GM06990 (cell line): ENCODE measurements at regions not wholly inside any gene's neighbourhood (a gene's known extent, or its start where the extent isn't known, plus 50 kb on each side); places are given as distances from the start of the nearest gene placed in this dataset.
A peak's percentile ranks its signal among the peaks of the same experiment; 100 is the strongest.

Source experiments
- DNase-seq: peaks from one replicate; pipeline ENCODE4 v3.0.0-alpha.2; 2011; ENCODE audit not compliant: insufficient read length; ENCODE audit errors: extremely low read depth
- H3K27me3 ChIP-seq: replicated peaks from 2 replicates; pipeline ENCODE4 v1.6.0; 2011; ENCODE audit warnings: low read length; ENCODE audit not compliant: control insufficient read depth, insufficient read depth
- H3K36me3 ChIP-seq: 2 replicates; pipeline ENCODE4 v1.5.1; 2011; ENCODE audit warnings: low read length; ENCODE audit not compliant: control insufficient read depth, insufficient read depth
- H3K4me3 ChIP-seq: replicated peaks from 2 replicates; pipeline ENCODE4 v1.5.1; 2011; ENCODE audit warnings: low read depth, mild to moderate bottlenecking, control low read depth, low read length
- CTCF ChIP-seq: IDR thresholded peaks from 2 replicates; pipeline ENCODE4 v1.5.1; 2011; ENCODE audit warnings: low read length, control low read depth, mild to moderate bottlenecking, inconsistent platforms; ENCODE audit not compliant: insufficient read depth, poor library complexity, severe bottlenecking

DNA sequence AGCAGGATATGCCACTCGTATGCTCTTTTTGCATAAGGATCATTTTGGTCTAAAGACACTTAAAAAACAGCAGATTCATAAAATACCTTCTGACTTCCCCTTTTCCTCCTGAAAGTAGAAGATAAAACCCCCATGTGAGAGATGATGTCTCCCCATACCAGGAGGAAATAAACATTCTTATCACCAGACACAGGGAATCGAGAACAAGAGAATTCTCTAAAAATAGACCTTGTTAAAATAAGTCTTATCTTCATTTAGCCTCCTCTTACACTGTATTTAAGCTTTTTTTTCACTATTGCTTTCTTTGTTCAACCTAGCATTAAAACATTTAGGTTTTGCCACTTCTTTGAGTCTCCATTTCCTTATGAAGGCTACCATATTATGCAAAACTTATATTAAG is 709.3 kb downstream of the KCNT2 start:
- TF ChIP-seq CTCF, result no peak
- Histone ChIP-seq H3K4me3 (no peak overlapping the region), H3K36me3 (no peaks in the 10 kb centered on the region), H3K27me3 (no peaks in the 10 kb centered on the region)
- no peak for DNase-seq

DNA sequence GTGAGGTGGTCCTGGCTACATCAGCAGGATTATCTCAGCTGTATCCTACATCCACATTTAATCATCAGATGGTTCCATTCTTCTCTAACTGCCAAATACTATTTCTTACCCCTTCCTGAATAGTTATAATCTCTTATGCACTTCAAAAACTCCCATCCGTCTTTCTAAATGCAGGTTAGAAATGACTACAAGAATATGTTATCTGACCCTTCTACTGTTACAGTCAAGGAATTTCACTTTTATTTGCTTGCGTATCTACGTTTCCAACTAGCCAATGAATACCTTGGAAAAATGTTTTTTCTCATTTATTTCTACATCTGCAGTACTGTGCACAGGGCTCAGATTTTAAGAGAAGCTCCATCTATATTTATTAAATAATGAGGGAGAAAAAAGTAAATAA is 709.9 kb downstream of the KCNT2 start:
- TF ChIP-seq CTCF, result no peak
- no peak for DNase-seq
- H3K36me3 ChIP-seq, result no peaks in the 10 kb centered on the region

GRCh38 chr1:195897076-195897475 is 711.2 kb downstream of the KCNT2 start:
- no peak for TF ChIP-seq CTCF
- no peak overlapping the region for H3K4me3 ChIP-seq
- no peak for DNase-seq
- H3K36me3 ChIP-seq, result no peaks in the 10 kb centered on the region
- no peaks in the 10 kb centered on the region for H3K27me3 ChIP-seq

More for the DNA sequence above, 709.9 kb downstream of the KCNT2 start:
- Histone ChIP-seq H3K4me3 (no peak overlapping the region), H3K27me3 (no peaks in the 10 kb centered on the region)

DNA sequence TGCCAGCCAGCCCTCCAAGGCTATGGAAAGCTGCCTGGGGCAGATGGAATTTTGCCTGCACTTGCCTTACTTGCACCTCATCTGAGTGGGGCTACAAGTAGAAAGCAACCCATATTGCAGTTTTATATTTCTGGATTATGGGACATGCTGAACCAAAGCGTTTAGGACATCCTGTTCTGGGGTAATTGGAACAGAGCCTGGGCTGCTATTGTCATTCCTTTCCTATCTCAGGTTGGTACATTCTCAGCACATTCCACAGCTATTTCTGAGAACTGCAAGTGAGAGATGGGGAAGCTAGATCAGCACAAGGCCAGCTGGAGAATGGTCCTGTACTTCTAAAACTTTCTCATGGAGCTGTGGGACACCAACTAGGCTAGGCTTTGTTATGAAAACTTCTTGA is 713.8 kb downstream of the KCNT2 start:
- TF ChIP-seq CTCF, result no peak
- Histone ChIP-seq H3K36me3 (no peaks in the 10 kb centered on the region), H3K4me3 (no peak overlapping the region), H3K27me3 (no peaks in the 10 kb centered on the region)
- no peak for DNase-seq

- Histone ChIP-seq H3K27me3 (no peaks in the 10 kb centered on the region), H3K36me3 (no peaks in the 10 kb centered on the region), H3K4me3 (no peak overlapping the region)
- TF ChIP-seq CTCF, result peak; percentile 15
- no peak for DNase-seq
Observed at GRCh38 chr1:195886000-195886399, 722.2 kb downstream of the KCNT2 start.

DNA sequence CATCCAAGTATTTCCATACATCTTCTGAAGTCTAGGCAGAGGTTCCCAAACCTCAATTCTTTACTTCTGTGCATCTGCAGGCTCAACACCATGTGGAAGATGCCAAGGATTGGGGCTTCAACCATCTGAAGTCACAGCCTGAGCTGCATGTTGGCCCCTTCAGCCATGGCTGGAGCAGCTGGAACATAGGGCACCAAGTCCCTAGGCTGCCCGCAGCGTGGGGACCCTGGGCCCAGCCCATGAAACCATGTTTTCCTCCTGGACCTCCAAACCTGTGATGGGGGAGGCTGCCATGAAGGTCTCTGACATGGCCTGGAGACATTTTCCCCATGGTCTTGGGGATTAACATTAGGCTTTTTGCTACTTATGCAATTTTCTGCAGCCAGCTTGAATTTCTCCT is 729.8 kb downstream of the KCNT2 start:
- H3K4me3 ChIP-seq, result no peak overlapping the region
- DNase-seq, result no peak
- H3K36me3 ChIP-seq, result no peaks in the 10 kb centered on the region
- TF ChIP-seq CTCF, result no peak
- no peaks in the 10 kb centered on the region for H3K27me3 ChIP-seq
